ENCODE measurements at regions not wholly inside any gene's neighbourhood (a gene's known extent, or its start where the extent isn't known, plus 50 kb on each side); places are given as distances from the start of the nearest gene placed in this dataset.

DNA sequence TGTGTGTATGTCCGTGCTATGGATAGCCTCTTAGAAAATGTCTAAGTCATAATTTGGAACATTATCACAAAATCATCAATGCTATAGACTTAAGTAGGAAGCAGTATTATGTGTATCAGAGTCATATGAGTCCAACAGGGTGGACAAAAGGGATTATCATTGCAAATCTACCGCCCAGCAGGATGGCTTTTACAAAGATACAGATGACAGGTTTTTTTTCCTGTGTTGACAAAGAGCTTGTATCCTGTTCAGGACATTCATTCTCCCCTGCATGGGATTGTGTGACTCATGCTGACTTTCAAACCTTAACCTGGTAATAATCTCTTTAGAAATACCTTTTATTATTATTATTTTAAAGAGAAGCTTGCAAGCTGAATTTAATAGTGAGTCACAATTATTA lies 310.3 kb upstream of the GNPDA2 start:
- 0 out of 2 replicates have a peak overlapping the region, but pooled peaks have one; percentile 19 for H3K27ac ChIP-seq (ENCODE audit: low read depth, low read length)
- H3K9me3 ChIP-seq (ENCODE audit: control insufficient read depth, insufficient read depth, low read depth, low read length), result peaks cover 6% of the 10 kb centered on the region; the same call in 1 of the 2 replicates
- H3K27me3 ChIP-seq (ENCODE audit: control insufficient read depth, insufficient read depth, low read length), result no peaks in the 10 kb centered on the region
- peaks cover 13% of the 10 kb centered on the region for H3K4me1 ChIP-seq (ENCODE audit: control insufficient read depth, insufficient read depth, low read length)
- no peak overlapping the region for H3K9ac ChIP-seq (ENCODE audit: low read length)
- no peak overlapping the region for H3K4me3 ChIP-seq (ENCODE audit: low read depth, low read length)
- H3K36me3 ChIP-seq (ENCODE audit: control insufficient read depth, insufficient read depth, low read length), result no peaks in the 10 kb centered on the region

DNA sequence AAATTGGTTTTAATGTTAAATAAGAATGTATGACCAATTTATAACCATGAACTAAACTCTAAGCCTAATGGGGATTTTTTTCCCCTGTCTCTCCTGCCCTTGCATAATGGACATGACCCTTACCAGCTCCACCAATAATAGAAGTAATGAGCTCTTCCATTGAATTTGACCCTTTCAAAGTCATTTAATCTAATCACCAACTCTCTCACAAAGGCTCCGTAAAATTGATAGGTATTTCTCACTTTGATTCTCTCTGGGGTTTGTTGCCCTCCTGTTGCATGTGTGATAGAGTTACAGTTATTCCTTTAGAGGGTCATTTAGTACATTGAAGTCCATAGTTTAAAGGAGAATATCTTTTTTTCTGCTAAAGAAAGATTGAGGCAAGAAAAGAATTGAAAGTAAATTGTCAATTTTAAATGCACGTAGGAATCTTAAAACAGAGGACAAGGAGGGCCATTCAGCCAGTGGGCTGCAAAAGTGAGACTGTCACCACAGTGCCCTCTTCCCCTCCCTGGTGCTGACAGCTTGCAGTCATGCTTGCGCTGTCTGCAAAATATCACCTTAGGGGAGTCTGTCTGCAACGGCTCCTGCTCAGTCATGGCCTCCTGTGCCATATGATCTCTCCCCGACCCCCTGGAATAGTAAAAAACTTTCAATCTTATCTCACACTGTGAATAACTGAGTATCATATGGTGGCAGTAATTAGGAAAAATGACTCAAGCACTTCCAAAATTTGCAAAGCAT lies 307.5 kb upstream of the GNPDA2 start:
- no peak overlapping the region for H3K4me3 ChIP-seq (ENCODE audit: low read depth, low read length)
- no peaks in the 10 kb centered on the region for H3K9me3 ChIP-seq (ENCODE audit: control insufficient read depth, insufficient read depth, low read depth, low read length)
- no peaks in the 10 kb centered on the region for H3K36me3 ChIP-seq (ENCODE audit: control insufficient read depth, insufficient read depth, low read length)
- H3K27ac ChIP-seq (ENCODE audit: low read depth, low read length), result no peak overlapping the region
- peaks cover 13% of the 10 kb centered on the region for H3K4me1 ChIP-seq (ENCODE audit: control insufficient read depth, insufficient read depth, low read length)
- H3K9ac ChIP-seq (ENCODE audit: low read length), result no peak overlapping the region
- no peaks in the 10 kb centered on the region for H3K27me3 ChIP-seq (ENCODE audit: control insufficient read depth, insufficient read depth, low read length)

DNA sequence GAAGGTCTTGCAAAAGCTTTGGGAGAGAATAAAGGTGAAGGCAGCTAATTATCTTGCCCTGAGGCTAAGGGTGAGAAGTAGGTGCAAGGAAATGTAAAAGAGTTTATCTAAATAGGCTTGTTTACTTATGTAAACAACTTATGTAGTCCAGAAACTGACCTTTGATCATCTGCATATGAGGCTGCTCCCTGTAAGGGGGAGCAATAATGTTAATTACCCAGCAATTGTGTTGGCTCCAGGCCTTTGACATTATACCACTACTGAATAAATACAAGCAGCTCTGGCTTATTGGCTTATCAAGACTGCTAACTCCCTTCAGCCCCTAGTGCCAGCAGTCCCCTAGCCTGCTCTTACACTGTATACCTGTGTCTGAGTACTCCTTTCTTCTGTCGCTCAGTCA lies 303.7 kb upstream of the GNPDA2 start:
- Histone ChIP-seq H3K9me3 (ENCODE audit: control insufficient read depth, insufficient read depth, low read depth, low read length) (no peaks in the 10 kb centered on the region), H3K4me1 (ENCODE audit: control insufficient read depth, insufficient read depth, low read length) (peaks cover 7% of the 10 kb centered on the region; the same call in 1 of the 2 replicates), H3K36me3 (ENCODE audit: control insufficient read depth, insufficient read depth, low read length) (no peaks in the 10 kb centered on the region), H3K27me3 (ENCODE audit: control insufficient read depth, insufficient read depth, low read length) (no peaks in the 10 kb centered on the region), H3K4me3 (ENCODE audit: low read depth, low read length) (no peak overlapping the region), H3K9ac (ENCODE audit: low read length) (no peak overlapping the region), H3K27ac (ENCODE audit: low read depth, low read length) (no peak overlapping the region)

DNA sequence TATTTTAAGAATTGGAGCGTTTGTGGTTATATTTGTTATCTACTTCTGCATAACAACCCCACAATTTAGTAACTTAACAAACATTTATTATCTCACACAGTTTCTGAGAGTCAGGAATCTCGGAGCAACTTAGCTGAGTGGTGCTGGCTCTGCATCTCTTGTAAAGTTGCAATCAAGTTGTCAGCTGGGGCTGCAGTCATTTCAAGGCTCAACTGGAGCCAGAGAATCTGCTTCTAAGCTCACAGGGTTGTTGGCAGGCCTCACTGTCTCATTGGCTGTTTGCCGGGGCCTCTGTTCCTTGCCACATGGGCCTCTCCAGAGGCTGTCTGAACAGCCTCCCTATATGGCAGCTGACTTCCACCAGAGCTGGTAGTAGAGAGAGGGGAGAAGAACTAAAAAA lies 281.2 kb upstream of the GNPDA2 start:
- no peaks in the 10 kb centered on the region for H3K27me3 ChIP-seq (ENCODE audit: control insufficient read depth, insufficient read depth, low read length)
- no peak overlapping the region for H3K4me3 ChIP-seq (ENCODE audit: low read depth, low read length)

DNA sequence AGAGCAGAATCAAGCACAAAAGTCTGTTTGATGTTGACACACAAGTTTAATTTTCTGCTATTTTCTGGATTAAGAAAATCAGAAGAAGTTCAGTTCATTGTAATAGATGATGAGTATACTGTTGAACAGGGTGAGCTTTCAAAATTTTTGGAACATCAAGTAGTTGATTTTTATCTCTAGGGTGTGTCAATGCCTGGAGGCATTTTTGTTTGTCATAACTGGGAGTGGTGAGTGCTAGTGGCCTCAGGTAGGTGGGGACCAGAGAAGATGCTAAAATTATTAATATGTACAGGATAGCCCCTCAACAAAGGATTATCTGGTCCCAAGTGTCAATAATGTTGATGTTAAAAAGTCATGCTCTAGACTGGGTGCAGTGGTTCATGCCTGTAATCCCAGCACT lies 279.7 kb upstream of the GNPDA2 start:
- Histone ChIP-seq H3K27me3 (ENCODE audit: control insufficient read depth, insufficient read depth, low read length) (no peaks in the 10 kb centered on the region), H3K9ac (ENCODE audit: low read length) (no peak overlapping the region), H3K27ac (ENCODE audit: low read depth, low read length) (no peak overlapping the region), H3K36me3 (ENCODE audit: control insufficient read depth, insufficient read depth, low read length) (no peaks in the 10 kb centered on the region), H3K4me3 (ENCODE audit: low read depth, low read length) (no peak overlapping the region), H3K9me3 (ENCODE audit: control insufficient read depth, insufficient read depth, low read depth, low read length) (no peaks in the 10 kb centered on the region), H3K4me1 (ENCODE audit: control insufficient read depth, insufficient read depth, low read length) (0 out of 2 replicates have a peak, but pooled peaks cover 8% of the 10 kb centered on the region)

More for the DNA sequence above, 281.2 kb upstream of the GNPDA2 start:
- no peaks in the 10 kb centered on the region for H3K9me3 ChIP-seq (ENCODE audit: control insufficient read depth, insufficient read depth, low read depth, low read length)
- no peaks in the 10 kb centered on the region for H3K36me3 ChIP-seq (ENCODE audit: control insufficient read depth, insufficient read depth, low read length)
- no peak overlapping the region for H3K27ac ChIP-seq (ENCODE audit: low read depth, low read length)
- H3K4me1 ChIP-seq (ENCODE audit: control insufficient read depth, insufficient read depth, low read length), result 0 out of 2 replicates have a peak, but pooled peaks cover 8% of the 10 kb centered on the region
- H3K9ac ChIP-seq (ENCODE audit: low read length), result no peak overlapping the region

DNA sequence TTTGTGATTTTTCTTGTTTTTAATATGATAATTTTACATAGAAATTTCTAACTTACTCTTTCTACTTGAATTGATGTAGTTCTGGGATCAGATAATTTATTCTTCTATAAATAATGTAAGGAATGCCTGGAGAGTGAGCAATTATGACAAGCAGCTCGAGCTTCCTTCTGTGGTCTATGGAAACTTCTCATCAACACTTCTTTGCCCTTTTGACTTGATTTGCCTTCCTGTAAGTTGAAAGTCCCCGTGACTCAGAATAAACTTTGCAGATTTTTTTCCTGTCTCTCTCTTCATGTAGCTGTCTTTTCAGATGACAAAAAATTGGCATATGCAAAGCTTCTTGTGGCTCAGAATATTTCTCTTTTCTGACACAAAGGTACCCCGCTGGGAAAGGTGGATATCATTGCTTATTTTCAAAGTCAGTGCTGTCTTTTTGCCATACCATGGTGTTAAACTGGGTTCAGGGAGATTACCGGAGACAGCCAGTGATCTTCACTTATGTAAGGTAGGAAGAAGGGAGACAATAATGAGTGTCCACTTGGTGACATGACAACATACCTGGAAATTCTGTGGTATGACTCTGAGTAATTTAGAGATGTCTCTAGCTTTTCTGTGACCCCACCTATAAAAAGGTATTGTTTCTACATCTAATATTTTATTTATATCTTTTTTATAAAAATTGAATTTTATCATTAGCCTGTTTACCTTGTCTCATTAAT lies 278.6 kb upstream of the GNPDA2 start:
- H3K9me3 ChIP-seq (ENCODE audit: control insufficient read depth, insufficient read depth, low read depth, low read length), result no peaks in the 10 kb centered on the region
- no peaks in the 10 kb centered on the region for H3K27me3 ChIP-seq (ENCODE audit: control insufficient read depth, insufficient read depth, low read length)
- H3K36me3 ChIP-seq (ENCODE audit: control insufficient read depth, insufficient read depth, low read length), result no peaks in the 10 kb centered on the region
- no peak overlapping the region for H3K4me3 ChIP-seq (ENCODE audit: low read depth, low read length)
- H3K4me1 ChIP-seq (ENCODE audit: control insufficient read depth, insufficient read depth, low read length), result 0 out of 2 replicates have a peak, but pooled peaks cover 5% of the 10 kb centered on the region
- H3K9ac ChIP-seq (ENCODE audit: low read length), result no peak overlapping the region
- H3K27ac ChIP-seq (ENCODE audit: low read depth, low read length), result no peak overlapping the region

DNA sequence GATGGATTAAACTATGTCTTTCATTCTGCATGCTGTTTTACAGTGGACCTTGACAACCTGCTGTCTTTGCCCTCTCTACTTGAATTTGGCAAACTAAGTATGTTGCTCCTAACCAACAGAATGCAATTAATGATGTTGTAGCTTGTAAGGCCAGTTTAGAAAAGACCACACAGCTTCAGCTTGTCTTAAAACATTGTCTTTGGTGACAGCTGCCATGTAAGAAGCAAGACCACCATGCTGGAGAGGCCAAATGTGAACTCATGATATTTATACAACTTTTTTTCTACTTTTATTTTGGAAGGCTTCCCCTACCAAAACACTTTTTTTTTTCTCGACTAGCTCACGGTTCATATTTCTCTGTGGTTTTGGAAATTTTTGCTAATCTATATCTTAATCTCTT lies 278.0 kb upstream of the GNPDA2 start:
- H3K9ac ChIP-seq (ENCODE audit: low read length), result no peak overlapping the region
- H3K4me1 ChIP-seq (ENCODE audit: control insufficient read depth, insufficient read depth, low read length), result 0 out of 2 replicates have a peak, but pooled peaks cover 5% of the 10 kb centered on the region
- H3K36me3 ChIP-seq (ENCODE audit: control insufficient read depth, insufficient read depth, low read length), result no peaks in the 10 kb centered on the region
- H3K9me3 ChIP-seq (ENCODE audit: control insufficient read depth, insufficient read depth, low read depth, low read length), result no peaks in the 10 kb centered on the region
- H3K27ac ChIP-seq (ENCODE audit: low read depth, low read length), result no peak overlapping the region
- H3K4me3 ChIP-seq (ENCODE audit: low read depth, low read length), result no peak overlapping the region
- no peaks in the 10 kb centered on the region for H3K27me3 ChIP-seq (ENCODE audit: control insufficient read depth, insufficient read depth, low read length)

DNA sequence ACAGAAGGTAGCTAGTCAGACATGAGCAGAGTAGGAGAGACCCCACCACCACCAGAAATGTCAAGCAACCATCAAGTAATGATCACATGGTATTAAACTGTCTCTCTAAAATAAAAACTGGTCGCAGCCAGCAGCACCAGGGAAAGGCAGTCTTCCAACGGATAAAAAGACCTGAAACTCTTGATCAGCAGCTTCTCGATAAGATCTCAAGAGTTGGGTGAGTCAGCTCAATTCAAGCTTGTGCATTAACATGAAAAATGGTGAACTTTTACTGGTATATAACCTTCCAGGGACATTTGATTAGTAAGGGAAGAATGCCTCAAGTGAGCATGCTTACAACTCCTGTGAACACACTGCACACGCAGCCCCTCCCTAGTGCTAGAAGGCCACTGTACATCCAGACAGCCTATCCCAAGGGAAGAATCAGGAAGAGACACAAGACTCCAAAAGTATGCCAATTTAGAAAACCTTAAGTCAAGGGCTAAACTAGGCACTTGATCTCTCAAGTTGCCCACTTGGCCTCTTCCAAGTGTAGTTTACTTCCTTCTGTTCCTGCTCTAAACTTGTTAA lies 270.0 kb upstream of the GNPDA2 start:
- Histone ChIP-seq H3K36me3 (ENCODE audit: control insufficient read depth, insufficient read depth, low read length) (no peaks in the 10 kb centered on the region), H3K4me3 (ENCODE audit: low read depth, low read length) (no peak overlapping the region), H3K9ac (ENCODE audit: low read length) (no peak overlapping the region), H3K4me1 (ENCODE audit: control insufficient read depth, insufficient read depth, low read length) (no peaks in the 10 kb centered on the region), H3K27ac (ENCODE audit: low read depth, low read length) (no peak overlapping the region), H3K9me3 (ENCODE audit: control insufficient read depth, insufficient read depth, low read depth, low read length) (0 out of 2 replicates have a peak, but pooled peaks cover 2% of the 10 kb centered on the region), H3K27me3 (ENCODE audit: control insufficient read depth, insufficient read depth, low read length) (no peaks in the 10 kb centered on the region)

DNA sequence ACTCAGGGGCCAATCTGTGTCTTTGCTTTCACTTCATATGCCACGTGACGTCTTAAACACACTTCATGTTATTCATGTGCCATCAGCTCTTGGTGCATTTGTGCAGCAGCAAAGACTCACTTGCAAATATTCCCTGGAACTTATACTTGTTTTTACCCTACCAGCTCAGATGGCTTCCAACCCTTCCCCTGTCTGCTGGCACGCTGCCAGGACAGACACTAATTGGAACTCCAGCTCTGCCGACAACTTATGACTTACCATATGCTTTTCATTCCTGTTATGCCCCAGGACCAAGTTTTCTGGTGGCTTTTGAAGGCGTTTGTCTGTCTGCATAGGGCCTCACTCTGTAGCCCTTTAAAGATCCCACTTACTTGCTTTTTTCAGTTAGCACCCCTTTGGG lies 261.7 kb upstream of the GNPDA2 start:
- H3K27me3 ChIP-seq (ENCODE audit: control insufficient read depth, insufficient read depth, low read length), result no peaks in the 10 kb centered on the region
- no peaks in the 10 kb centered on the region for H3K4me1 ChIP-seq (ENCODE audit: control insufficient read depth, insufficient read depth, low read length)
- peaks cover 7% of the 10 kb centered on the region; the same call in 1 of the 2 replicates for H3K9me3 ChIP-seq (ENCODE audit: control insufficient read depth, insufficient read depth, low read depth, low read length)
- H3K9ac ChIP-seq (ENCODE audit: low read length), result no peak overlapping the region
- H3K4me3 ChIP-seq (ENCODE audit: low read depth, low read length), result no peak overlapping the region
- H3K36me3 ChIP-seq (ENCODE audit: control insufficient read depth, insufficient read depth, low read length), result no peaks in the 10 kb centered on the region
- no peak overlapping the region for H3K27ac ChIP-seq (ENCODE audit: low read depth, low read length)

DNA sequence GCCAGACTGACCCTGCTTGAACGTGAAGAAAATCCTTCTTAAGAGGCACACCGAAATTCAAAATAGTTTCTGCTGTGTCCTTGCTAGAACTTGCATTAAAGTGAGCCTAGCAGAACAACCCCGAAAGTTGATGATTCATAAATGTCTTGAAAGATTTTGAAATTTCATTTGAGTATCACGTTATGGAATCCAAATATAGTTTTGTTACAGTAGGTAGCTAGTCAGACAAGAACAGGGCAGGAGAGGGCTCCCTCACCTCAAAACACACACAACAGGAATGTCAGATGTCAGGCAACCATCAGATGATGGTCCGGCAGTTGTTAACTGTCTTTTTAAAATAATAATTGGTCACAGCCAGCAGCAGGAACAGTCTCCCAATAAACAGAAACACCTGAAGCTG lies 259.6 kb upstream of the GNPDA2 start:
- Histone ChIP-seq H3K4me3 (ENCODE audit: low read depth, low read length) (no peak overlapping the region), H3K4me1 (ENCODE audit: control insufficient read depth, insufficient read depth, low read length) (no peaks in the 10 kb centered on the region), H3K9me3 (ENCODE audit: control insufficient read depth, insufficient read depth, low read depth, low read length) (peaks cover 5% of the 10 kb centered on the region; the same call in 1 of the 2 replicates), H3K9ac (ENCODE audit: low read length) (no peak overlapping the region), H3K27ac (ENCODE audit: low read depth, low read length) (no peak overlapping the region), H3K27me3 (ENCODE audit: control insufficient read depth, insufficient read depth, low read length) (no peaks in the 10 kb centered on the region), H3K36me3 (ENCODE audit: control insufficient read depth, insufficient read depth, low read length) (no peaks in the 10 kb centered on the region)

DNA sequence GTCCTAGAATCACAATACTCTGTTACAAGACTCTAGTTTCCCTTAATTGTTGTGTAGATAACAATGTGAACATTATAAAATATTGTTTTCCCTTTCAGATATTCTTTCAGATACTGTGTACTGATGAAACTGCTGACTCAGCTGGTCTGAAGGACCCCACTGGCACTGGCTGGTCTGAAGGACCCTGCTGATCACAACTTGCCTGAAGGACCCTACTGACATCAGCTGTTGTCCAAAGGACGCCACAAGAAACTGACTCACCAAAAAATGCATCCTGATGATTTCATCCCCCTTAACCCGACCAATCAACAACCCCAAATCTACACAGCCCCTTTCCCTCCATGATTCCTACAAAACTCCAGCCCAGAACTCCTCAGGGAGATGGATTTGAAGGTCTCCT lies 258.8 kb upstream of the GNPDA2 start:
- Histone ChIP-seq H3K9ac (ENCODE audit: low read length) (no peak overlapping the region), H3K9me3 (ENCODE audit: control insufficient read depth, insufficient read depth, low read depth, low read length) (no peaks in the 10 kb centered on the region), H3K4me1 (ENCODE audit: control insufficient read depth, insufficient read depth, low read length) (no peaks in the 10 kb centered on the region), H3K27me3 (ENCODE audit: control insufficient read depth, insufficient read depth, low read length) (no peaks in the 10 kb centered on the region), H3K4me3 (ENCODE audit: low read depth, low read length) (no peak overlapping the region), H3K36me3 (ENCODE audit: control insufficient read depth, insufficient read depth, low read length) (no peaks in the 10 kb centered on the region), H3K27ac (ENCODE audit: low read depth, low read length) (no peak overlapping the region)
